NOMO-1 treated with DMSO at 0.1 percent for 48 hours (cell line): ENCODE measurements at regions not wholly inside any gene's neighbourhood (a gene's known extent, or its start where the extent isn't known, plus 50 kb on each side); places are given as distances from the start of the nearest gene placed in this dataset.

Experiments
- DNase-seq: peaks from one replicate; lab custom pipeline; 2025; ENCODE audit not compliant: unreplicated experiment; lab: John Stamatoyannopoulos, UW

GRCh38 chr10:3016016-3016415 lies 51.3 kb upstream of the PFKP start:
- DNase-seq, result no peak

GRCh38 chr10:3014968-3015367 lies 52.4 kb upstream of the PFKP start:
- DNase-seq, result no peak

DNA sequence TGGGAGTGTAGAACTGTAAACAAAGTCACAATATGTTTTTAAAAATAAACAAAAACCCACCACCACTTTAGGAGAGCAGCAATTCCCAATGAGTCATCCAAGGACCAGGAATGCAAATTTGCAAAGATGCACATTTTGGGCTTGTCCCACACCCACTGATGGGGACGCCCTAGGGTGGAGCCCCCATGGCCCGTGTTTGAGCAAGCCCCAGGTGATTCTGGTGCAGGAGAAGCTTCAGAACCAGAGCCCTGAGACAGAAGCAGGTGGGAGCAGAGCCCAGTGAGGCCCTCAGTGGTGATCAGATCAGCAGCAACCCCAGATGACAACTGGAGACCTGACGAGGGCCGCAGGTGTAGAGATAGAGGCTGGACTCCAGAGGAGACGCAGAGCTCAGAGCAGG lies 55.1 kb upstream of the PFKP start:
- no peak for DNase-seq

GRCh38 chr10:3010816-3011460 lies 56.4 kb upstream of the PFKP start:
- no peak for DNase-seq

- no peak for DNase-seq
Measured at GRCh38 chr10:3010334-3010733, 57.0 kb upstream of the PFKP start.

- no peak for DNase-seq
Measured at GRCh38 chr10:3009341-3009740, 58.0 kb upstream of the PFKP start.

- DNase-seq, result no peak
Measured at GRCh38 chr10:3008518-3009195, 58.7 kb upstream of the PFKP start.

DNA sequence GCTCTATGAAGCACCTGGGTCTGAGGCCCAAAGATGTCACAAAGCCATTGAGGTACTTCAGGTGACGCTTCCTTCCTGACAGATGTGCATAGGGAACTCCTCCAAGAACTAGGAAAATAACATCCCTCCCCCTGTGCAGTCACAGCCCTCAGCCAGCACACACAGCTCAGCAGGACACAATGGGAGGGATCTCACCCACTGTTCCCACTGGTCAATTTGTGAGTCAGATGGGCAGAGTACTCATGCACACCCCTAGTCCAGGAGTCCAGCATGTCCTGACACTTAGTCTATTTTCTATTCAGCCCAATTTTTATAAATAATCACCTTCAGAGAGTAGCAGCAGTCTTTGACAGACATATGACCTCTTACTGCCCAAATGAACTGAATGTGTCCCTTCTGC lies 60.7 kb upstream of the PFKP start:
- no peak for DNase-seq

- no peak for DNase-seq
Measured at GRCh38 chr10:3006093-3006492, 61.3 kb upstream of the PFKP start.

- no peak for DNase-seq
Measured at GRCh38 chr10:3002304-3002703, 65.0 kb upstream of the PFKP start.

DNA sequence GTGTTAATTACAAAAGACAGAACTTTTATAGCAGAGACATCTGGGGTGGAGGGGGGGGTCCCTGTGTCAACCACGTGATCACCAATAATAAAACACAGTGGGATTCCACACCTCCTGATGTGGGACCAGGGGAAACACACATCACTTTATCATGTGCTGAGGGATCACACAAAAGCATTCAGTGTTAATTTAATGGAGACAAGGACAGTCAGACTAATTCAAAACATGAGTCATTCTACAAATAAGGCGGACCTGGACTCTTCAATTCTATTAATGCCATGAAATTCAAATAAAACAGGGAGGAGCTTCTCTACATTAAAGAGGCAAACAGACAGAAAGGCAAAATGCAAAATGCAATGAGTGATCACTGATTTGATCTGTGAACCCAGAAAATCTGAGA lies 67.3 kb upstream of the PFKP start:
- no peak for DNase-seq

GRCh38 chr10:2994221-2994961 lies 73.0 kb upstream of the PFKP start:
- DNase-seq, result no peak

- no peak for DNase-seq
Measured at GRCh38 chr10:2993636-2994035, 73.7 kb upstream of the PFKP start.

DNA sequence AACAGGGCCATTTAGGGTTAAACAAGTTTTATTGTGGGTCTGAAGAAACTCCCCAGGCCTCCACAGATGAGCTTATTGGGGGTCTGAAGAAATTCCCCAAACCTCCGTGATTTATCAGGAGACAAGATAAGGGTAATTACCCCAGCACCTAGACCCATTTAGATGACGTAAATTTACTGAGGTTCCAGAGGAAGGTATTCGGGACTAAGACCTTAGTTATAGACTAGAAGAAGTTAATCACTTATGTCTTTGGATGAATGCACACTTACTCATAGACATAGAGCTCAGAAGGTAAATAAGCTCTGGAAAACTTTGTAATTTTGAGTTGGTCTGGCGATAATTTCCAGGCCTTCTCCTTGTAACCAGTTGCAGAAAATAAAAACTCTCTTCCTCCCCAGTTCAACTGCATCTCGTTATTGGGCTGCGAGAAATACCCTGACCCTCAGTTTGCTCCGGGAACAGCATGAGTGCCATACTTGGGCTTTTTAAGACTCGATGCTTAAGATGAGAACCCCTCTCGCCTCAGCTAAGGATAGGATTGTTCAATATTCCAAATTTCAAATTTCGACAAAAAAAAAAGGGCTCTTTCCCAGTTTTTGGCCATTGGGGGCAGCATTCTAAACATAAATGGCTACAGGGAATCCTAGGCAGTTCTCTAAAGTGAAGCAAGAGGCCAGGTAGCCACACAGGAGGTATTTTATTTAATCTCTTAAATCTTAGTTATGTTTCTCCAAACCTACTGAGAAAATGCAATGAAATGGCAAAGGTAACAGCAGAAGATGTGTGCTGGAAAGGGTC lies 74.7 kb upstream of the PFKP start:
- no peak for DNase-seq

- no peak for DNase-seq
Measured at GRCh38 chr10:2990764-2991163, 76.6 kb upstream of the PFKP start.

DNA sequence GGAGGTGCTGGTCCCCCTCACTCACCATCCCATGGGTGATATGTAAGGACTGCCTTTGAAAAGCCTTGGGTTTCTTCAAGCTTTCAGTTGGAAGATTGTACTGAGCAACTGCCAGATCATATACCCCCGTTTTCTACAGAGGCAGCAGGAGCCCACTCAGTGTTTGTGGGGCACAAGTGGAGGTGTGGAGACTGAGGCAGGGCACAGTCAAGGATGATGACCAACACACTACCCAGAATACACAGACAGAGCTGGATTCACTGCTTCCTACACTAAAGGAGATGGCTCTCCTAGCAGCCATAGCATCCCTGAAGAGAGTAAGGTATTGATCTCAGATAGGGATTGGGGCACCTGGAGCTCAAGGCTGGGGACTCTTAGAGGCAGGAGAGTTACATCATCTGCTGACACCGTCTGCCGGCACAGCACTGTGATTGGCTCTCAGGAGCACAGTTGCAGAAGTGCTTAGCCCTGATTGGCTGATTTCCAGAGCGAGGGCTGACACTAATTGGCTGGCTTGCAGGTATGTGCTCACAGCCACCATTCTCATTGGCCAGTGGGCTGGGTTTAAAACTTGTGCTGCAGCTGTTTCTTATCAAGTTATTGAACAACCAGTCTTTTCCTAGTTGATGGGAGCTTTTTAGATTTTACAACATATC lies 77.9 kb upstream of the PFKP start:
- DNase-seq, result no peak

GRCh38 chr10:2987185-2987768 lies 80.1 kb upstream of the PFKP start:
- no peak for DNase-seq

- DNase-seq, result peak; percentile 55
Measured at GRCh38 chr10:2986391-2986801, 81.0 kb upstream of the PFKP start.

GRCh38 chr10:2985729-2986232 lies 81.6 kb upstream of the PFKP start:
- no peak for DNase-seq

DNA sequence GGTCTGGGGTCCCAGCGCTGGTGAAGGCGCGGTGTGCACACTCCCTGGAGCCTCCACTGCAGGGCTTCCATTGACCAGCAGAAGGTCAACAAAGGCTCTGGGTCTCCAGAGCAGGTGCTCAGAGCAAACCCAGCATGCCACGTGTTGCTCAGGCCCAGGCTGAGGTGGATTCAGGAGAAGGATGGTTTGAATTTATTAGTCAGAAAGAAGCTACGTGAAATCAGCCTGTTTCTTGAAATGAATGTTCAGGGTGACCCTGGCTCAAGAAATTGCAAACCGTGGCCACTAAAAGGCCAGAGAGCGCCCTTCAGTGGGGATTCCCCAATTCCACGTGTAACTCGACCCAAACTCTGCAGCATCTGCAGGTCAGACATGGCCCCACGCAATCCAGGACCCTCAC lies 82.7 kb upstream of the PFKP start:
- no peak for DNase-seq
